NCI-H526 treated with DMSO at 0.1 percent for 48 hours (cell line): ENCODE measurements at regions not wholly inside any gene's neighbourhood (a gene's known extent, or its start where the extent isn't known, plus 50 kb on each side); places are given as distances from the start of the nearest gene placed in this dataset.
"Not testable (repeated sequence)": the region's sequence is repeated elsewhere in the genome, so short reads cannot be mapped to it uniquely, and the experiment has no call there.

ENCODE experiments used
- DNase-seq: peaks from one replicate; lab custom pipeline; 2025; lab: John Stamatoyannopoulos, UW

- not testable (repeated sequence) for DNase-seq
Measured at GRCh38 chr15:75792236-75792635, 51.0 kb upstream of the UBE2Q2 start.

GRCh38 chr15:75791337-75791713 lies 51.9 kb upstream of the UBE2Q2 start:
- no peak for DNase-seq

- no peak for DNase-seq
Measured at GRCh38 chr15:75790631-75791336, 52.5 kb upstream of the UBE2Q2 start.

- no peak for DNase-seq
Measured at GRCh38 chr15:75786575-75786947, 56.7 kb upstream of the UBE2Q2 start.

GRCh38 chr15:75785771-75786574 lies 57.3 kb upstream of the UBE2Q2 start:
- peak; percentile 60 for DNase-seq

- DNase-seq: not testable (repeated sequence)
Measured at GRCh38 chr15:75784511-75785480, 58.5 kb upstream of the UBE2Q2 start.

GRCh38 chr15:75783566-75783965 lies 59.7 kb upstream of the UBE2Q2 start:
- DNase-seq: not testable (repeated sequence)

GRCh38 chr15:75782926-75783325 lies 60.3 kb upstream of the UBE2Q2 start:
- no peak for DNase-seq

- DNase-seq: not testable (repeated sequence)
Measured at GRCh38 chr15:75780995-75781394, 62.3 kb upstream of the UBE2Q2 start.

GRCh38 chr15:75779504-75779903 lies 63.7 kb upstream of the UBE2Q2 start:
- DNase-seq: no peak

- not testable (repeated sequence) for DNase-seq
Measured at GRCh38 chr15:75776871-75777610, 64.4 kb upstream of the CSPG4 start.

GRCh38 chr15:75776065-75776423 lies 63.4 kb upstream of the CSPG4 start:
- DNase-seq: no peak

- peak; percentile 15 for DNase-seq
Measured at GRCh38 chr15:75775296-75776064, 62.8 kb upstream of the CSPG4 start.

GRCh38 chr15:75773974-75774373 lies 61.3 kb upstream of the CSPG4 start:
- DNase-seq: not testable (repeated sequence)

GRCh38 chr15:75771054-75771453 lies 58.4 kb upstream of the CSPG4 start:
- not testable (repeated sequence) for DNase-seq

GRCh38 chr15:75770131-75770530 lies 57.5 kb upstream of the CSPG4 start:
- no peak for DNase-seq

GRCh38 chr15:75768526-75768925 lies 55.9 kb upstream of the CSPG4 start:
- DNase-seq: not testable (repeated sequence)

GRCh38 chr15:75765551-75766305 lies 53.1 kb upstream of the CSPG4 start:
- DNase-seq: not testable (repeated sequence)

GRCh38 chr15:75764845-75765550 lies 52.4 kb upstream of the CSPG4 start:
- DNase-seq: not testable (repeated sequence)
